ENCODE measurements at regions not wholly inside any gene's neighbourhood (a gene's known extent, or its start where the extent isn't known, plus 50 kb on each side); places are given as distances from the start of the nearest gene placed in this dataset.

DNA sequence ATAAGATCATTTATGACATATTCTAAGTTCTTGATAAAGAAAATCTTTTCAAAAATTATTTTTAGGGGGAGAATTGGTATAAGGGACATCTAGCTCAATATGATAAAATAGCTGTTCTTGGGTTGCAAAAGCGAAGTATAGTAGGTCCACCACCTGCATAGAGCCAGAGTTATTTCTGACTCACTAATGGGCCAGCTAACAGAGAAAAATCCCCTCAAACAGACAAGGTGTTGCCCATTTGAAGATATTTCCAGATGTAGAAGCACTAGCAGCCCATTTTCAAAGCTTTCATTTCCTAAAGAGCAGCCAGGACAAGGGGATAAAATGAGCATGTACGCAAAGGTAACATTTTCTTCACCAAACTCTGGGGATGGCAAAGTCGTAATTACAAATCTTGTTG, 165.7 kb upstream of the FN1 start:
- DNase-seq (ENCODE audit: low read depth in 2 of 2) = no peak

DNA sequence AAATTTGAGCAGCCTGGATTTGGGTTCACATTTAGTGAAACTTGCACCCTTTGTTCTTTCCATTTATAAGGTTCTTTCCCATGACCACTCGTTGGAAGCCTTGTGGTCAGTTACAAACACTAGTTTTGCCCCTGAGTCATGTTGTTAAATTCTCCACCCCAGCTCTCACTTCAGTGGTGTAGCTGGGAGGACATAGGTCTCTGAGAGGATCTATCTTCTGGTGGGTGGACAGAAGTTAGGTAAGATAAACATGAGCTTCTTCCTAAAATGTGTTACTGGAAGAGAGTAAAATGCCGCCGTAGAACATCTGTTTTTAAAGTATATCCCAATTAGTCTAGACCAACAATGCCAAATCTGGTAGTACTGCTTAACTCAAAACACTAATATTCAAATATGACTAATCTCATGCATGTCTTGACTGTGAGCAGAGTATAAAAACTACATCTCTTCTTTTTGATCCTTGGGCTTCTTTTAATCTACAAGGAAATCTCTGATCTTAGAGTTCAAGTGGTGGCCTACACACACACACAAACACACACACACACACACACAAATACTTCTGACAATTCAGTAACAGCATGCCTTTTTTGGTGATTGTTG, 162.6 kb upstream of the FN1 start:
- DNase-seq (ENCODE audit: low read depth in 2 of 2) = no peak

DNA sequence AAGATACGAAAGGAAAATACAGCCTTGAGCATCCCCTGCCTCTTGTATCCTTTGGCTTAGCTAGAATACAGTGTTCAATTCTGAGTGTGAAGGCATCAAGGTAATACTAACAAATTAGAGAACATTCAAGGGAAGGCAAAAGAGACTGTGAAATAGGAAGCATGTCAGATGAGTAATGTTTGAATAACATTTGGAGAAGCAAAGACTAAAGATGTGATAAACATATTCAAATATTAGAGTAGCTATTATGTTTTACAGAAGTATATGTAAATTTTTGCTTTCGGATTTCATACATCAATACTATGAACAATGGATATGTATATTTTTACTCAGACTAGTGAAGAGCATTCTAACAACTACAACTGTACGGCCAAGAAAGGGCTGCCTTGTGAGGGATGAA, 161.7 kb upstream of the FN1 start:
- no peak for DNase-seq (ENCODE audit: low read depth in 2 of 2)

DNA sequence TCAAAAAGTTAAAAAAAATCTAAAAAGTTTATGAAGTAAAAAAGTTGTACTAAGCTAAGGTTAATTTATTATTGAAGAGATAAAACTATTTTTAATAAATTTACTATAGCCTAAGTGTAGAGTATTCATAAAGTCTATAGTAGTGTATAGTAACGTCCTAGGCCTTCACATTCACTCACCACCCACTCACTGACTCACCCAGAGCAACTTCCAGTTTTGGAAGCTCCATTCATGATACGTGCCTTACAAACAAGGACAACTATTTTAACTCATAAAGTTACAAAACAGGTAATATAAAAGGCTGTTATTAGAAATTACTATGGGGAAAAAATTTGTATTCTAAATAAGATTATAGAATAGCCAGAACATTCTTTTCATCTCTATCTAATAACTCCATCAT, 158.9 kb upstream of the FN1 start:
- DNase-seq (ENCODE audit: low read depth in 2 of 2) = no peak

DNA sequence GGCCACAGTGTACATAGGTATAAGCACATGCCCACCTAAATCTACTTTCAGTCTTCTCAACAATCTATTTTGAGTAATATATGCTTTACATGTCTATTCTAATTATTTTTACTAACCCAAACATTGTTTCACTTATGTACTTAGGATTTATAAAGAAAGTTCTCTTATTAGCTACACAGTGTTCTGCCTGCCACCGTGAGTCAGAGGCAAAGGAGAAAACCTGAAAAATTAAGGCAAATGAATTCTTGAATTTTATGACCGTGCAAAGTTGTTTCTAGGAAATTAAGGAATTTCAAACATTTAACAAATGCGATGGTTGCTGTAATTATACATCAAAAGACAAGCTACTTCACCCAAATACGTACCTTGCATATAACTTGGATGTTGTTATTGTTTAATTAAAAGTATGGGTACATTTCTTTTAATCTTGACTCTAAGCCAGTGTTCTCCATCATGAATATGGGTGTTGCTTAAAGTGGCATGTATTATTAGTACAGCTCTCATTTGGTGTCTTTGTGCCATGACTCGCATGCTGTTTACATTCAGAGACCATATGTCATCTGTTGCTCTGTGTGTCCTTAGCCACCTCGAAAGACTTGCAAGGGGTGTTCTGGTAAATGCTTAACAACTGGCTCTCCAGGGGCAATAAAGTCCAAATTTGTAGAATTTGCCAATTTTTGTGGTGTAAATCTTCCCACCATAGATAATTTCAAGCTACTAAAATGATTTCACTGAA, 154.3 kb upstream of the FN1 start:
- DNase-seq (ENCODE audit: low read depth in 2 of 2) = no peak

DNA sequence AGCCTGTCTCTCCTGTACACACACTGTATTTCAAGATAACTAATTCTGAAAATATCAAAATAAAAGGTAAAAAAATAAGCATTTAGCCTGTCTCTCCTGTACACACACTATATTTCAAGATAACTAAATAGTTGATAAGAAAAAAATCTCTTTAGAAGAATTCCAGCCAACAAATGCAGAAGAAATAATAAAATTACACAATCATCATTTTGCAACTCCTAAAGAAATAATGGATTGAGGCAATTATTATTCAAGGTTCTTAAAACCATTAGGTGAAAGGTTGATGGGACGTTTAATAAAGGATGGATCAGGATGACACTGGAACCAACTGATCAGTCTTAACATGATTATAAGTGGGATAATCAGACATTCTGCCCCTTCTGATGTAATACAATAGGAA, 148.0 kb upstream of the FN1 start:
- no peak for DNase-seq (ENCODE audit: low read depth in 2 of 2)

DNA sequence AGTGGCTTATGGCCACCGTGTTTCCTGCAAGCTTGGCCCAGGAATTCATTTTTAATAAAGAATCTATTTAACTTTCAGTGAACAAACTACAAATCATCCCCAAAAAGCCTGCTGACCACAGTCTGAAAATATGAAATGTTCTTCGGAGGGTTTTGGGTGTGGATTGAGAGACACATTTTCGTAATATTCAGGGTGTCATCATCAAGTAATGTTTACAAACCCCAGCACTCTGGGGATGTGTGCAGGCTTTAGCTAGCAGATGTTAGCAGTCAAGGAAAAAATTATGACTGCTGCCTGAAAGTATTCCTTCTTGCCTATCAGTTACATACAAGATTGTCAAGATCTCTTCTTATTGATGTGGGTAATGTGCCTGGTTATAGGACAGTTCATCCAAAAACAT, 143.9 kb upstream of the FN1 start:
- DNase-seq (ENCODE audit: low read depth in 2 of 2) = no peak

DNA sequence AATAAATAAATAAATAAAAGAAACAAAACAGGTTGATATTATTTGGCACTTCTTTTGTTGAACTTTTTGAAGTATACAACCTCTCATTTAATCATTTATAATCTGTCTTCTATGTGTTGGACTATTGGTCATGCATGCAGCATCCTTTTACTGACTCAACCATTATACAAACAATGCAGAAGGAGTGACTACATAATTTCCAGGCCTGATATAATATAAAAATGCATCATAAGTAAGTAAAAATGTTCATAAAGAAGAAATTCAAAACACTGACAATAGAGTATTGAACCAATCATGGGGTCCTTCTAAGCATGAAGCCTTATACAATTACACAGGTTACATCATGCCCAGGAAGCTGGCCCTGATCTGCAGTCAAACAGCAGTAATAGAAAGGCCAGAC, 141.5 kb upstream of the FN1 start:
- no peak for DNase-seq (ENCODE audit: low read depth in 2 of 2)

DNA sequence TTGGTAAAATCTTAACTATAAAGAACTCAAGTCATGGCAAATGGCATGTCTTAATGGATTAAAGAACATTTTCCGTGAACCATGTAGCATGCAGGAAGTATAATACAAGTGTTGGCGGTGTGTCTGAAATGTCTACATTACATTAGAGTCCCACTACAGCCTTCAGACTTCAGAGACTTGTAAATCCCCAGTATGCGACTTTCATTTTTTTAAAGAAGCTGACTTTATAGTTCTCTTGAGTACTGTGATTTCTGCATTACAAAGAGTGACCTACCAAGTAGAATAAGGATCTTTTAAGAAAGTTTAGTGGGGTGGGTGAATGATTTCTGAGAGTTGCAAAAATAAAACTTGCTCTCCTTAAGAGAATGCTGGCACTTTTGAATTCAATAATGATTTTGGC, 140.7 kb upstream of the FN1 start:
- no peak for DNase-seq (ENCODE audit: low read depth in 2 of 2)

DNA sequence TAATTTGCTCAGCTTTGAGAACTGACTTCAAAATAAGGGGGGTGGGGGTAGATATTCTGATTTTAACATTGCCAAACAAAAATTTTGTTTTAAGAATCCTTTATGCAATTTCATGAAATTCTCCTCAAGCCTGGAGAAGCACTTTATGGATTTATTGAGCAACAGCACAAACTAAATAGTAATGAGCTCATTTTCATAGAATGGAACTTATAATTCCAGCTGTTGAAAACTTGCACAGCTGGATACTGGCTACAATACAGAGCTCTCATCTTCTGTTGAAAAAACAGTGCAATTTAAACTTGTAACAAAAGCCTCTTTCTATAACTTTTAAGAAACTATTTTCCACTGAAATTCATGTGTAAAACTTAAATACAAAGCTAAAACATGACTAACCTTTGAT, 137.6 kb upstream of the FN1 start:
- no peak for DNase-seq (ENCODE audit: low read depth in 2 of 2)

DNA sequence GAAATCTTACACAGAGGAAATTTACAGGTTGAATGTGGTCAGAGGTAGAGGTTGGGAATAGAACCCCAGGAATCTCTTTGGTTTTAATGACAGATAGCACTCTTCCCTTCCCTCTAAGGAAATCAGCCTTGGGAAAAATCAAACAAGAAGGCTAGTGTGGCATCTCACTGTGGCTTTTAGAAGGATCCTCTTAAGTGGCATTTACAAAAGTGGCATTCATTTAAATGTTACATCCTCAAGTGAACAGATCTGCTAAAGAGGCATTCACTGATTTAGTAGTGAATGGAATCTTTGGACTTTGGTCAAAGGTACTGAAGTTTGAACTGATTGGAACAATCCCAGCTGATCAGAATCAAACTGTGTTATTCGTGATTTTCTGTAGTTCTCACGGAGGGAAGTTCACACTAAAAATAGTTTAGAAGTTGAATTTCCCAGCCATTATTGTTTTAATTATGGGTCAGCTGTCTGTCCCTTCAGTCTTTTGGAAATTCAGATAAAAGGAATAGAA, 136.5 kb upstream of the FN1 start:
- DNase-seq (ENCODE audit: low read depth in 2 of 2) = no peak

DNA sequence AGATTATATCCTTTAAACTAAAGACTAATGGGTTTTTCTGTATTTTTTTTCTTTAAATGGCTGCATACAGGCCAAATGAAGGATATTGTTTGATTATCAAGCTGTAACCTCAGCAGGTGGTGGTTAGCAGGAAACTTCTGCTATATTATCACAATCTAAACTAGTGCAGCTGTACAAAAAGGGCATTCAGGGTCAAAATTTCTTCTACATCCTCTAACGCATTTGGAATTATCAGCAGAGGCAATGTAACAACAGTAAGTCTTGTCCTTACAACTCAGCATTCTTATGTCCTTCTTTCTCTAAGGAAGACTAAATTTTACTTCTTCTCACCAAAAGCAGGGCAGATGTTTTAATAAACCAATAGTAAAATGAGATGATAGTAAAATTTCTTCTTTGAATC, 135.8 kb upstream of the FN1 start:
- DNase-seq (ENCODE audit: low read depth in 2 of 2) = no peak

DNA sequence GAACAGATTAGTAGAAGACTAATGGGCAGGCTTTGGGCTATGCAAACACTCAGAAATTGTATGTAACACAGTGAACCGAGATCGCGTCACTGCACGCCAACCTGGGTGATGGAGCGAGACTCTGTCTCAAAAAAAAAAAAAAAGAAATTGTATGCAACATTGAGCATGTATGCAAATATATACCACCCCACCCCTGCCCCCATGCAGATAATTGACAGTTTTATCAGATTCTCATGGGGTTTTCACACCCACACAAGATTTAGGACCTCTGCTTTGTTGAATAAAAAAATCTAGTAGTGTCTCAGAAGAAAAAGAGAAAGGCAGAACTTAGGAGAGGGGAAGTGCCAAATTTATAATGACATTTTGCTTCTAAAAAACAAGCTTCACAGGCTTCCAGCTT, 131.6 kb upstream of the FN1 start:
- DNase-seq (ENCODE audit: low read depth in 2 of 2) = no peak

DNA sequence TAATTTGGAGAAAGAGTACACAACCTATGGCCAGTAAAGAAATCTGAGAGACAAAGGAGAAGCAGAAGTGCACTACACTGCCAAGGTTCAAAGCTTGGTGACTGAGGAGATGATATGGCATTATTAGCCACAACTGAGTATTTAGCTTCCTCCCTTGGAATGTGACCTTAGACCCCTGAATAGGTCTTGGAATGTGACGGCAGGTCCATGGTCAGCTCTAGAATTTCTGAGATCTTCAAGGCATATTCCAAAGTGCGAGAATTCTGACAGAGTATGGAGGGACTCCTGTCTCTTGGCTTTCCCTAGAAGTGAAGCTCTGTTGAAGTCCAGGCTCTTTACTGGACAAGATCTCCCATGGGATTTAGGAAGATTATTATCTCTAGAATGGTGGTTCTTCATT, 130.0 kb upstream of the FN1 start:
- DNase-seq (ENCODE audit: low read depth in 2 of 2) = no peak

DNA sequence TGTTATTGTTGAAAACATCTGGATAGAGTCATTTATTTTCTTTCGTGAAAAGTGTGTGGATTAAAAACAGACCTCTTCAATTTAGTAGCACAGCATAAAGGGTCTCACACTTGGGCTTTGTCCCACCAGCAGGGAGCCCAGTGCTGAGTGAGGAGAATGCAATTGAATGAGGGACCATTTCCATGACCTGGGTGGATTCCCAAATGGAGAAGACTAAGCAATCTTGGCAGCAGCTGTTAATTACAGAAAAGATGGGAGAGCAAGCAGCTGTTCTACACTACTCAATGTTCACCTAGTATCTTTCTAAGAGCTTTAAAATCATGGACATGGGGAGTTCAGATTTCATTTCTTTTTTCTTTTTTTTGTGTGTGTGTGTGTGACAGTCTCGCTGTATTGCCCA, 121.8 kb upstream of the FN1 start:
- DNase-seq (ENCODE audit: low read depth in 2 of 2) = no peak

DNA sequence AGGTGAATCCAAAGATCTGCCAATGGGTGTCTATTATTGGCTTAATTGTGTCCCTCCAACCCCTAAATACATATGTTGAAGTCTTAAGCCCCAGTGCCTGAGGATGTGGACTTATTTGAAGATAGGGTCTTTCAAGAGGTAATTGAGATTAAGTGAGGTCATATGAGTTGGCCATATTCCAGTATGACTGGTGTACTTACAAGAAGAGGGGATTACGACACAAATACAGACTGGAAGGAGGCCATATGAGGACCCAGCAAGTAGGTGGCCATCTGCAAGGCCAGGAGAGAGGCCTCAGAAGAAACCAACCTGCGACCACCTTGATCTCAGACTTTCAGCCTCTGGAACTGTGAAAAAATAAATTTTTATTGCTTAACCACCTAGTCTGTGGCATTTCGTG, 121.1 kb upstream of the FN1 start:
- no peak for DNase-seq (ENCODE audit: low read depth in 2 of 2)

DNA sequence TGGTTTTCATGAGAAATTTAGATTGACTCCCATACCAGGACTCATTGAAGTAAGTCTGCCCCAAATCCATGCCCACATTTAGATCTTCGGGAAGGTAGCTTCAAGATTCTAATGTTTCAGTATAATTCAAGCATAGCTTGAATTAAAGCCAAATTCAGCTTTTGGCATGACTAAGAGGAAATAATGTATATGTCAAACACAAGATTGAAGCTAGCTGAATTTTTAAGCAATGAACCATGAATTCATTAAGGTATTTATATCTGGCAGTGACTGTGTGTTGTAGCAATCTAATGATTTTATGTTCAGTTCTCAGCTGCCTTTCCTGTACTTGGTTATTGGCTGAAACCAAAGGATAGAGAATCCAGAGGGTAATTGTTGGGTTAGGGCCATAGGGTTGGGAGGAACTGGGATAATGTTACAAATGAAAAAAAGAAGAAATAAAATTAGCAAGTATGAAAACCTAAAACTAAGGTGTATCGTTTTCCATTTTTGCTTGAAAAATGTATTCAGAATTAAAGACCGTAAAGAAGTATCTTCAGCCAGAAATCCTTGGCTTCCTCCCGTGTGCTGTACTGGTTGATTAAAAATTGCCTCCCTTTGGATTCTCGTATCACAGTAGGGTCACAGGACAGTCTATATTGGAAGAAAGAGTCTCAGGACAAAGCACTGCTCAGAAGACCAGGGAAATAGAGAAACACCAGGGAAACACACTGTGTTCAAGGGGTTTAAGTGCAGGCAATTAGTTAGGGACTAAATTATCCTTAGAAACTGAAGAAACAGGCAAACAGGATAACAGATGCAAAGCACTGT, 119.0 kb upstream of the FN1 start:
- DNase-seq (ENCODE audit: low read depth in 2 of 2) = no peak

DNA sequence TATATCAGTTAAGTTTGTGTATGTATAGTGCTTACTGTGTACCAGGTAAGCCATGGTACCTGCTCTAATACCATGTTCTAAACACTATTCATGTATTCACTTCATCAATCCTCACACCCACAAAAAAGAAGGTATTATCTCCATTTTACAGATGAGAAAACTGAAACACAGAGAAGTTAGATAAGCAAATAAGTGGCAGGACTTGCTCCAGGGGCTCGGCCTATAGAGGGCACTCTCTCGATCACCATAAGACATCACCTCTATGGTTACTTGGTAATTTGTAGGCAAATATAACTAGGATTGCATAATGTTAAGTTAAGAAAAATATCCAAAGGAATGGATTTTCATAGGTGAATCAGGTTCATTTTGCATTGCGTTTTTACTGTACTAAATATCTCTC, 118.1 kb upstream of the FN1 start:
- no peak for DNase-seq (ENCODE audit: low read depth in 2 of 2)

DNA sequence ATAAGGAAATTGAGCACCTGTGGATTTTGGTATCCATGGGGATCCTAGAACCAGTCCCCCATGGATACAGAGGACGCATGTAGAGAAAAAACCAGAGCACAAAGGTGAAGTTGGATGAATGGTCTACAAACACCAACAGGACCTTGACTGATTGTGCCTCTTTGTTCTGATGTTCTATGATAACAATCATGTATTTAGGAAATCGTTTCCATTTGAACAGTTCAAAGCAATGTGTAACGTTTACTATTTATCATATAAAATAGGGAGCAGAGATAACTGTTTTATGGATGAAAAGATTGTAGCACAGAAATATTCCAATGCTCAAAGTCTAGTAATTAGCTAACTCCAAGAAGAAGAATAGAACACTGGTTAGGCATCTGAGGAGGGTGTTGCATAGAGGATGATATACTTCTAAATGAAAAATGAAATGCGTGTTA, 116.3 kb upstream of the FN1 start:
- no peak for DNase-seq (ENCODE audit: low read depth in 2 of 2)

DNA sequence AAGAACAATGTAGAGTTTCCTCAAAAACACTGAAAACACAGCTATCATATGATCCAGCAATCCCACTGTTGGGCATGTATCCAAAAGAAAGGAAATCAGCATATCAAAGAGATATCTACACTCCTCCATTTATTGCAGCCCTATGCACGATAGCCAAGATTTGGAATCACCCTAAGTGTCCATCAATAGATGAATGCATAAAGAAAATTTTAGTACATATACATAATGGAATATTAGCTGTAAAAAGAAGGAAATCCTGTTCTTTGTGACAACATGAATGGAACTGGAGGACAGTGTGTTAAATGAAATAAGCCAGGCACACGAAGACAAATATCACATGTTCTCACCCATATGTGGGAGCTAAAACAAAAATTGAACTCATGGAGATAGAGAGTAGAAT, 114.5 kb upstream of the FN1 start:
- DNase-seq (ENCODE audit: low read depth in 2 of 2) = no peak

DNA sequence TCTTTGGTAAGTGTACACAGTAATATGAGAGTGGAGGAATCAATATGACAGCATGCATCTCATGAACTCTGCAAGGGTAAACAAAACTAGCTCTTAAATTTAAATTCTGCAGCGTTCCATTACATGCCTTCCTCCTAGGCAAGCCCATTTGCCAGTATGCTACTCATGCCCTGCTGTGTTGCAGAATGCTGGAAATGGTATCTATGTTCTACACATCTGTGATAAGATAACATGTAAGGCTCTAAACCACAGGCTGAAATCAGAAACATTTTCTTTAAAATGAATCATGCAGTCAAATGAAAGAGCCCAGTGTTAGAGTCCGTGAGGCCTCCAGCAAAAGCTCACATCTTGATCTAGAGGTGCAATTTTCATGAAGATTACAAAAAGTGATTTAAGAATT, 112.8 kb upstream of the FN1 start:
- no peak for DNase-seq (ENCODE audit: low read depth in 2 of 2)

DNA sequence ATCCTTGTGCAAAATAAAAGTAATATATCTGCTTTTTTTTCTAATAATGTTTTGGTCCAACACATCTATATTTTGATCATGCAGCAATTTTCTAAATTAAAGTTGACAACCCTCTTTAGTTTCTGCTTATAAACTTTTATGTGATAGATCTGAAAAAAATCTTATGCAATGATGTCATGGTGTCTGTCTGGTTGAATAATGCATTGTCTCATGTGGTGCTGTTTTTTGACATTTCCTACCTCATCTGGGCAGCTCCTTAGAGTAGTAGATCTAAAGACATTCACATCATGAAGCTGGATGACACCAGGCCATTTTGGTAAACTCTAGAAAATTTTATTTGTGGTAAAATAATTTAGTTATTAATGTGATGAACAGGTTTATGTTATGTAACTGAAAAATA, 106.8 kb upstream of the FN1 start:
- DNase-seq (ENCODE audit: low read depth in 2 of 2) = no peak

DNA sequence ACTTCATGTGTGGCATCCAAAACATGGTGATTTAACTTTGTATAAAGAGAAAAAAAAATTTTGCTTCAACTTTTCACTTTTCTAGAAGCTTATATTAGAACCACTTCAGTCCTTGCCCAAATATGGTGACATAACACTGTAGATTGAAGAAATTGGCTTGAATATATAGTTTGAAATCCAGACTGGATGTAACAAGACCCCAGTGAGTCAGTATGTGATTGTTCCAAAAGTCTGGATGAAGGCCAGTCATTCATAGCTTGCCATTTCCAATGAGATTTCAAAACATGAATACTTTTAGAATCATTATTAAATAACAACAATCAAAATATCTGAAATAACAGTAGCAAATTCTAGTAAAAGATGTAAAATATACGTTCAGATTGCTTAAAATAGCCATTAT, 104.8 kb upstream of the FN1 start:
- DNase-seq (ENCODE audit: low read depth in 2 of 2) = no peak
